SU-DHL-6 (cell line): ENCODE measurements at regions not wholly inside any gene's neighbourhood (a gene's known extent, or its start where the extent isn't known, plus 50 kb on each side); places are given as distances from the start of the nearest gene placed in this dataset.

Experiments
- EZH2phosphoT487 ChIP-seq: fragments of 200-600 bp; sonication (generic), shearing (Covaris generic); conservative IDR thresholded peaks from 2 replicates; pipeline ENCODE4 v1.6.1; 2018; ENCODE audit warnings: mild to moderate bottlenecking, antibody characterized with exemption, low read length, moderate library complexity, mixed read lengths
- TF ChIP-seq, protein P1 (sequence below): fragments of 200-600 bp; sonication (generic); IDR thresholded peaks from one replicate; pipeline ENCODE4 v1.5.1; 2017; ENCODE audit warnings: antibody characterized with exemption, mild to moderate bottlenecking, low read length, moderate library complexity; ENCODE audit not compliant: insufficient read depth, poor library complexity, severe bottlenecking

DNA sequence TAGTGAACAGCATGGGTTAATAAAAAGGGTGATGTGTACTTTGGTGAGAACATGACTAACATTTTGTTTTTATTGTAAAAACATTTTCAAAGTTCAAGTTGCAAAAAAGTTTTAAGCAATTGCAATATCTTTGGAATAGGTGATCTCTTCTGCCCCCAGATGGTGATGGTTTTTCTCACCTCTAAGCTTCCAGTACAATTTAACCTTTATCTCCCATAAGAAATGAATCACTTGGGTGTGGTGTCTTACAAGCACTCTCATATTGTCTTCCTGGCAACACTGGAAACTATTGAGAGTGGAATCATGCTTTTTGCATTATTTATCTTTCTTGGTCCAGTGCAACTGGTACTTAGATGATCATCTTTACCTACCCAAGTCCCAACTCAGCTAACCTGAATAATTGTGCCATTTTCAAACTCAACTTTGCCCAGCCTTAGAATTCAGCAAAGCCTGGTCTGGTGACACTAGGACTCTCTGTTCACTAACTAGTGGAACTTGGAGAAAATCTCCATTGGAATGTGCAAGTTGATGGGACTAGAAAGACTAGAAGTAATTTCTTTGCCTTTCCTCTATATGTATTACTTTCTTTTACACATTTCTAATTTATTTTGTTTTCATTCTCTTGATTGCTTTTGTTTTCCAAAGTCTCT lies 964.7 kb upstream of the ZEB2 start:
- TF ChIP-seq, protein P1, sequence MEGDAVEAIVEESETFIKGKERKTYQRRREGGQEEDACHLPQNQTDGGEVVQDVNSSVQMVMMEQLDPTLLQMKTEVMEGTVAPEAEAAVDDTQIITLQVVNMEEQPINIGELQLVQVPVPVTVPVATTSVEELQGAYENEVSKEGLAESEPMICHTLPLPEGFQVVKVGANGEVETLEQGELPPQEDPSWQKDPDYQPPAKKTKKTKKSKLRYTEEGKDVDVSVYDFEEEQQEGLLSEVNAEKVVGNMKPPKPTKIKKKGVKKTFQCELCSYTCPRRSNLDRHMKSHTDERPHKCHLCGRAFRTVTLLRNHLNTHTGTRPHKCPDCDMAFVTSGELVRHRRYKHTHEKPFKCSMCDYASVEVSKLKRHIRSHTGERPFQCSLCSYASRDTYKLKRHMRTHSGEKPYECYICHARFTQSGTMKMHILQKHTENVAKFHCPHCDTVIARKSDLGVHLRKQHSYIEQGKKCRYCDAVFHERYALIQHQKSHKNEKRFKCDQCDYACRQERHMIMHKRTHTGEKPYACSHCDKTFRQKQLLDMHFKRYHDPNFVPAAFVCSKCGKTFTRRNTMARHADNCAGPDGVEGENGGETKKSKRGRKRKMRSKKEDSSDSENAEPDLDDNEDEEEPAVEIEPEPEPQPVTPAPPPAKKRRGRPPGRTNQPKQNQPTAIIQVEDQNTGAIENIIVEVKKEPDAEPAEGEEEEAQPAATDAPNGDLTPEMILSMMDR = peak; percentile 33
- no peak for TF ChIP-seq EZH2phosphoT487
